ENCODE measurements at regions not wholly inside any gene's neighbourhood (a gene's known extent, or its start where the extent isn't known, plus 50 kb on each side); places are given as distances from the start of the nearest gene placed in this dataset.
"Not testable (repeated sequence)": the region's sequence is repeated elsewhere in the genome, so short reads cannot be mapped to it uniquely, and the experiment has no call there.

DNA sequence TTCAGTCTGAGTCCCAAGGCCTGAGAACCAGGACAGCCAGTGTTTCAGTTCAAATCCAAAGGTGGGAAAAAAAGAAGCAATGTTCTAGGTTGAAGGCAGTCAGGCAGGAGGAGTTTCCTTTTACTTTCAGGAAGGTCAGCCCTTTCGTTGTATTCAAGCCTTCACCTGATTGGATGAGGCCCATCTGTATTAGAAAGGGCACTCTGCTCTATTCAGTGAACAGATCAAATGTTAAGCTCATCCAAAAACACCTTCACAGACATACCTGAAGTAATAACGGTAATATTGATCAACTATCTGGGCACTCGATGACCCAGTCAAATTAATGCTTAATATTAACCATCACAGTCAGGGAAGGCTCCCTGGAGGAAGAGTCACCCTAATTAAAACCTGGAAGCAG, 60.9 kb downstream of the IRX5 start:
- TF ChIP-seq, protein P1, sequence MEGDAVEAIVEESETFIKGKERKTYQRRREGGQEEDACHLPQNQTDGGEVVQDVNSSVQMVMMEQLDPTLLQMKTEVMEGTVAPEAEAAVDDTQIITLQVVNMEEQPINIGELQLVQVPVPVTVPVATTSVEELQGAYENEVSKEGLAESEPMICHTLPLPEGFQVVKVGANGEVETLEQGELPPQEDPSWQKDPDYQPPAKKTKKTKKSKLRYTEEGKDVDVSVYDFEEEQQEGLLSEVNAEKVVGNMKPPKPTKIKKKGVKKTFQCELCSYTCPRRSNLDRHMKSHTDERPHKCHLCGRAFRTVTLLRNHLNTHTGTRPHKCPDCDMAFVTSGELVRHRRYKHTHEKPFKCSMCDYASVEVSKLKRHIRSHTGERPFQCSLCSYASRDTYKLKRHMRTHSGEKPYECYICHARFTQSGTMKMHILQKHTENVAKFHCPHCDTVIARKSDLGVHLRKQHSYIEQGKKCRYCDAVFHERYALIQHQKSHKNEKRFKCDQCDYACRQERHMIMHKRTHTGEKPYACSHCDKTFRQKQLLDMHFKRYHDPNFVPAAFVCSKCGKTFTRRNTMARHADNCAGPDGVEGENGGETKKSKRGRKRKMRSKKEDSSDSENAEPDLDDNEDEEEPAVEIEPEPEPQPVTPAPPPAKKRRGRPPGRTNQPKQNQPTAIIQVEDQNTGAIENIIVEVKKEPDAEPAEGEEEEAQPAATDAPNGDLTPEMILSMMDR (IDR thresholded peaks at IDR 0.05): no peak
- TF ChIP-seq POLR2AphosphoS5 (IDR thresholded peaks at IDR 0.05; ENCODE audit: low read depth, low read length) (no peak), TCF7L2 (IDR thresholded peaks at IDR 0.05; ENCODE audit: low read depth, low read length) (no peak), SIN3A (IDR thresholded peaks at IDR 0.05; ENCODE audit: borderline replicate concordance, insufficient read depth, low read depth, low read length) (no peak)
- TF ChIP-seq, protein P2, sequence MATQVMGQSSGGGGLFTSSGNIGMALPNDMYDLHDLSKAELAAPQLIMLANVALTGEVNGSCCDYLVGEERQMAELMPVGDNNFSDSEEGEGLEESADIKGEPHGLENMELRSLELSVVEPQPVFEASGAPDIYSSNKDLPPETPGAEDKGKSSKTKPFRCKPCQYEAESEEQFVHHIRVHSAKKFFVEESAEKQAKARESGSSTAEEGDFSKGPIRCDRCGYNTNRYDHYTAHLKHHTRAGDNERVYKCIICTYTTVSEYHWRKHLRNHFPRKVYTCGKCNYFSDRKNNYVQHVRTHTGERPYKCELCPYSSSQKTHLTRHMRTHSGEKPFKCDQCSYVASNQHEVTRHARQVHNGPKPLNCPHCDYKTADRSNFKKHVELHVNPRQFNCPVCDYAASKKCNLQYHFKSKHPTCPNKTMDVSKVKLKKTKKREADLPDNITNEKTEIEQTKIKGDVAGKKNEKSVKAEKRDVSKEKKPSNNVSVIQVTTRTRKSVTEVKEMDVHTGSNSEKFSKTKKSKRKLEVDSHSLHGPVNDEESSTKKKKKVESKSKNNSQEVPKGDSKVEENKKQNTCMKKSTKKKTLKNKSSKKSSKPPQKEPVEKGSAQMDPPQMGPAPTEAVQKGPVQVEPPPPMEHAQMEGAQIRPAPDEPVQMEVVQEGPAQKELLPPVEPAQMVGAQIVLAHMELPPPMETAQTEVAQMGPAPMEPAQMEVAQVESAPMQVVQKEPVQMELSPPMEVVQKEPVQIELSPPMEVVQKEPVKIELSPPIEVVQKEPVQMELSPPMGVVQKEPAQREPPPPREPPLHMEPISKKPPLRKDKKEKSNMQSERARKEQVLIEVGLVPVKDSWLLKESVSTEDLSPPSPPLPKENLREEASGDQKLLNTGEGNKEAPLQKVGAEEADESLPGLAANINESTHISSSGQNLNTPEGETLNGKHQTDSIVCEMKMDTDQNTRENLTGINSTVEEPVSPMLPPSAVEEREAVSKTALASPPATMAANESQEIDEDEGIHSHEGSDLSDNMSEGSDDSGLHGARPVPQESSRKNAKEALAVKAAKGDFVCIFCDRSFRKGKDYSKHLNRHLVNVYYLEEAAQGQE (IDR thresholded peaks at IDR 0.05; ENCODE audit: insufficient read depth in 1 of 2, low read depth in 2 of 2, low read length in 1 of 2): no peak
- no peak for ATAC-seq
- ChIA-PET POLR2A (no interaction called here), CTCF (no interaction called here)
- H3K27ac ChIP-seq (ENCODE audit: low read length): no peak overlapping the region
- no peaks in the 10 kb centered on the region for H3K4me1 ChIP-seq (ENCODE audit: control insufficient read depth, insufficient read depth, low read length)
- no peaks in the 10 kb centered on the region for H3K36me3 ChIP-seq (ENCODE audit: control insufficient read depth, insufficient read depth, low read length)
- H3K27me3 ChIP-seq (ENCODE audit: control insufficient read depth, insufficient read depth, low read length): no peaks in the 10 kb centered on the region; the same call in 1 of the 2 replicates
- BruUV-seq (replicated peaks): no TSS peak
- intact Hi-C loops (cut with micrococcal nuclease; ENCODE audit: unreplicated experiment): no loop called here
- no peak for DNase-seq (ENCODE audit: low read depth, low spot score)
- H3K4me3 ChIP-seq (ENCODE audit: low read depth in 2 of 2, low read length in 2 of 2): no peak overlapping the region
- H3K9me3 ChIP-seq (ENCODE audit: control insufficient read depth, insufficient read depth, low read depth, low read length): no peaks in the 10 kb centered on the region
- in situ Hi-C loops (cut with HindIII; ENCODE audit: low pct_unique_long_range_greater_than_20kb, low sequenced_read_pairs): no loop called here

DNA sequence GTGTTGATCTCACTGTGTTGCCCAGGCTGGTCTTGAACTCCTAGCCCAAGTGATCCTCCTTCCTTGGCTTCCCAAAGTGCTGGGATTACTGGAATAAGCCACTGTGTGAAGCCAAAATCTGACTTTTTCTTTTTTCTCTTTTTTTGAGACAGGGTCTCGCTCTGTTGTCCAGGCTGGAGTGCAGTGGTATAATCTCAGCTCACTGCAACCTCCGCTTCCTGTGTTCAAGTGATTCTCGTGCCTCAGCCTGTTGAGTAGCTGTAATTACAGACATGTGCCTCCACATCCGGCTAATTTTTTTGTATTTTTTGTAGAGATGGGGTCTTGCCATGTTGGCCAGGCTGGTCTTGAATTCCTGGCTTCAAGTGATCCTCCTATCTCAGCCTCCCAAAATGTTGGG, 61.3 kb downstream of the IRX5 start:
- CTCF ChIA-PET; H3K27me3 ChIP-seq (ENCODE audit: control insufficient read depth, insufficient read depth, low read length); DNase-seq (ENCODE audit: low read depth, low spot score); H3K27ac ChIP-seq (ENCODE audit: low read length); intact Hi-C loops (cut with micrococcal nuclease; ENCODE audit: unreplicated experiment); H3K4me1 ChIP-seq (ENCODE audit: control insufficient read depth, insufficient read depth, low read length); H3K4me3 ChIP-seq (ENCODE audit: low read depth in 2 of 2, low read length in 2 of 2); ATAC-seq; H3K36me3 ChIP-seq (ENCODE audit: control insufficient read depth, insufficient read depth, low read length); H3K9me3 ChIP-seq (ENCODE audit: control insufficient read depth, insufficient read depth, low read depth, low read length); in situ Hi-C loops (cut with HindIII; ENCODE audit: low pct_unique_long_range_greater_than_20kb, low sequenced_read_pairs); BruUV-seq (replicated peaks); POLR2A ChIA-PET: not testable (repeated sequence)

DNA sequence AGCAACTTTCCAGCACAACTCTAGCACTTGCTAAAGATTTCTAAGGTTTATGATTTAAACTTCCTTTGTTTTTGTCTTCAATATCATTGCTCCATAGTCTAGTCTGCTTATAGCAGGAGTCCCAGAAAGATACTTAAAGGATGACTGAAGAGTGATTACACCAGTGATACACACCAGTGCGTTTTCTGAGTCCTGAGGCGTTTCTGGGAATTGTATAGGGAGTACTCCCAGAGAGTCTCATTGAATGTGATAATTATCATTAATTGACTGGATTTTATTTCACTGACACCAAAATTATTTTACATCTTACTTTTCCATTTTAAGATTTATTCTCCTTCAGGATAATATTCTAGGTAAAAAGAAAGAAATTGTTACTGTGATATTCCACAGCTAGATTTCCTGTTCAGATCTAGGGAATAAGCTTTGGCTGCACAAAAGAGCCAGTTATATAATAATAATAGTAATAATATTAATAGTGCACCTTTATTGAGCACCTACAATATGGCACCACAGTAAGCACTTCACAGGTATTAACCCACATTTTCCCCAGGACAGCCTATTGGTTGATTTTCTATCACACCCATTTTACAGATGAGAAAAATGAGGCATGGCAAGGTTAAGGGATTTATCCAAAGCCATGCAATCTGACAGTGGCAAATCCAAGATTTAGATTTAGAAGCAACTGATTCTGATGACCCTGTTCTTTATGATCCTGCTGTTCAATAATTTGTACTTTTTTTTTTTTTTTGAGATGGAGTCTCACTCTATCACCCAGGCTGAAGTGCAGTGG, 62.6 kb downstream of the IRX5 start:
- BruUV-seq (replicated peaks): no TSS peak
- ATAC-seq (no peak), DNase-seq (ENCODE audit: low read depth, low spot score) (no peak)
- ChIA-PET POLR2A (no interaction called here), CTCF (no interaction called here)
- no peaks in the 10 kb centered on the region for H3K4me1 ChIP-seq (ENCODE audit: control insufficient read depth, insufficient read depth, low read length)
- H3K27me3 ChIP-seq (ENCODE audit: control insufficient read depth, insufficient read depth, low read length): no peaks in the 10 kb centered on the region; the same call in 1 of the 2 replicates
- H3K27ac ChIP-seq (ENCODE audit: low read length): no peak overlapping the region
- in situ Hi-C loops (cut with HindIII; ENCODE audit: low pct_unique_long_range_greater_than_20kb, low sequenced_read_pairs) (no loop called here), intact Hi-C loops (cut with micrococcal nuclease; ENCODE audit: unreplicated experiment) (no loop called here)
- TF ChIP-seq, protein P1 (IDR thresholded peaks at IDR 0.05): no peak
- TF ChIP-seq TCF7L2 (IDR thresholded peaks at IDR 0.05; ENCODE audit: low read depth, low read length) (no peak), POLR2AphosphoS5 (IDR thresholded peaks at IDR 0.05; ENCODE audit: low read depth, low read length) (no peak), SIN3A (IDR thresholded peaks at IDR 0.05; ENCODE audit: borderline replicate concordance, insufficient read depth, low read depth, low read length) (no peak)
- TF ChIP-seq, protein P2 (IDR thresholded peaks at IDR 0.05; ENCODE audit: insufficient read depth in 1 of 2, low read depth in 2 of 2, low read length in 1 of 2): no peak
- no peaks in the 10 kb centered on the region for H3K9me3 ChIP-seq (ENCODE audit: control insufficient read depth, insufficient read depth, low read depth, low read length)
- H3K4me3 ChIP-seq (ENCODE audit: low read depth in 2 of 2, low read length in 2 of 2): no peak overlapping the region
- H3K36me3 ChIP-seq (ENCODE audit: control insufficient read depth, insufficient read depth, low read length): no peaks in the 10 kb centered on the region

Measured in Panc1 (cell line).